HEK293 (cell line): ENCODE measurements at regions not wholly inside any gene's neighbourhood (a gene's known extent, or its start where the extent isn't known, plus 50 kb on each side); places are given as distances from the start of the nearest gene placed in this dataset.

Experiments
- CTCF ChIA-PET: fragments of 350-600 bp; formaldehyde crosslinking; extraction: SDS; loops from one replicate; lab custom pipeline; 2021; ENCODE audit warnings: antibody characterized with exemption; lab: Yijun Ruan, JAX
- POLR2A ChIA-PET: fragments of 300-600 bp; formaldehyde crosslinking; extraction: SDS; loops from one replicate; lab custom pipeline; 2020; ENCODE audit warnings: antibody characterized with exemption, inconsistent platforms; lab: Yijun Ruan, JAX
- H3K27ac ChIP-seq: fragments of 200-500 bp; sonication (Bioruptor generic); 2 replicates; pipeline ENCODE4 v1.5.1; 2014; ENCODE audit warnings: low read depth, low read length, control low read depth, inconsistent platforms; ENCODE audit errors: extremely low read depth
- H3K36me3 ChIP-seq, 2 experiments: fragments of 200-500 bp in 1 of 2; sonication (Bioruptor generic) in 1 of 2; 1 replicate in 1 of 2; 2 replicates in 1 of 2; pipeline ENCODE4 v1.5.1; 2014 to 2017; ENCODE audit warnings: inconsistent platforms in 2 of 2, low read length in 2 of 2; ENCODE audit not compliant: control insufficient read depth in 2 of 2, insufficient read depth in 1 of 2
- H3K4me1 ChIP-seq: fragments of 200-500 bp; sonication (Bioruptor generic); 2 replicates; pipeline ENCODE4 v1.5.1; 2014; ENCODE audit warnings: mild to moderate bottlenecking, low read length, inconsistent platforms; ENCODE audit not compliant: control insufficient read depth, insufficient read depth
- H3K4me3 ChIP-seq: 2 replicates; pipeline ENCODE4 v1.5.1; 2011; ENCODE audit warnings: low read depth, mild to moderate bottlenecking, control low read depth, low read length, moderate library complexity
- H3K9me3 ChIP-seq: fragments of 200-500 bp; sonication (Bioruptor generic); 2 replicates; pipeline ENCODE4 v1.5.1; 2014; ENCODE audit warnings: low read depth, low read length, inconsistent platforms; ENCODE audit not compliant: control insufficient read depth, insufficient read depth
- HOXC10 ChIP-seq: sonication (generic); formaldehyde crosslinking; IDR thresholded peaks from 2 replicates; pipeline ENCODE4 v1.8.1; 2023; ENCODE audit warnings: mild to moderate bottlenecking, missing genetic modification reagents
- KLF8 ChIP-seq: fragments of 450-650 bp; formaldehyde crosslinking; IDR thresholded peaks from 2 replicates; pipeline ENCODE4 v1.5.1; 2016; ENCODE audit warnings: missing biosample characterization, missing genetic modification characterization
- MEIS1 ChIP-seq: sonication (generic); formaldehyde crosslinking; IDR thresholded peaks from 2 replicates; pipeline ENCODE4 v1.8.1; 2022; ENCODE audit warnings: missing genetic modification reagents, mild to moderate bottlenecking, borderline replicate concordance
- TSHZ1 ChIP-seq: fragments of 450-650 bp; formaldehyde crosslinking; IDR thresholded peaks from 2 replicates; pipeline ENCODE4 v1.5.1; 2016; ENCODE audit warnings: missing biosample characterization, missing genetic modification characterization, borderline replicate concordance
- WT1 ChIP-seq: fragments of 450-650 bp; formaldehyde crosslinking; IDR thresholded peaks from 2 replicates; pipeline ENCODE4 v1.5.1; 2016; ENCODE audit warnings: missing biosample characterization, missing genetic modification characterization
- ZBTB10 ChIP-seq: fragments of 450-650 bp; formaldehyde crosslinking; IDR thresholded peaks from 2 replicates; pipeline ENCODE4 v1.5.1; 2016; ENCODE audit warnings: missing biosample characterization, missing genetic modification characterization
- ZBTB49 ChIP-seq: fragments of 450-650 bp; formaldehyde crosslinking; IDR thresholded peaks from 2 replicates; pipeline ENCODE4 v1.5.1; 2016; ENCODE audit warnings: missing biosample characterization, missing genetic modification characterization, low read depth
- ZBTB8A ChIP-seq: fragments of 450-650 bp; formaldehyde crosslinking; IDR thresholded peaks from 2 replicates; pipeline ENCODE4 v1.5.1; 2016; ENCODE audit warnings: missing biosample characterization, missing genetic modification characterization
- ZNF121 ChIP-seq: fragments of 450-650 bp; formaldehyde crosslinking; IDR thresholded peaks from 2 replicates; pipeline ENCODE4 v1.5.1; 2016; ENCODE audit warnings: missing biosample characterization, missing genetic modification characterization
- ZNF19 ChIP-seq: fragments of 450-650 bp; formaldehyde crosslinking; IDR thresholded peaks from 2 replicates; pipeline ENCODE4; 2016; ENCODE audit warnings: missing biosample characterization, missing genetic modification characterization, low read depth
- ZNF2 ChIP-seq: fragments of 450-650 bp; formaldehyde crosslinking; IDR thresholded peaks from 2 replicates; pipeline ENCODE4 v1.5.1; 2016; ENCODE audit warnings: missing biosample characterization, missing genetic modification characterization
- ZNF433 ChIP-seq: fragments of 450-650 bp; formaldehyde crosslinking; IDR thresholded peaks from 2 replicates; pipeline ENCODE4 v1.5.1; 2016; ENCODE audit warnings: missing biosample characterization, missing genetic modification characterization, low read depth
- ZNF529 ChIP-seq: fragments of 450-650 bp; formaldehyde crosslinking; IDR thresholded peaks from 2 replicates; pipeline ENCODE4 v1.5.1; 2017; ENCODE audit warnings: missing genetic modification characterization, missing biosample characterization; ENCODE audit not compliant: insufficient replicate concordance
- ZNF610 ChIP-seq: fragments of 450-650 bp; formaldehyde crosslinking; IDR thresholded peaks from 2 replicates; pipeline ENCODE4 v1.5.1; 2016; ENCODE audit warnings: missing biosample characterization, missing genetic modification characterization, borderline replicate concordance
- ZNF621 ChIP-seq: fragments of 450-650 bp; formaldehyde crosslinking; IDR thresholded peaks from 2 replicates; pipeline ENCODE4 v1.5.1; 2017; ENCODE audit warnings: missing biosample characterization, missing genetic modification characterization
- ZNF639 ChIP-seq: fragments of 450-650 bp; formaldehyde crosslinking; IDR thresholded peaks from 2 replicates; pipeline ENCODE4 v1.5.1; 2016; ENCODE audit warnings: missing biosample characterization, missing genetic modification characterization
- ZNF645 ChIP-seq: fragments of 450-650 bp; formaldehyde crosslinking; IDR thresholded peaks from 2 replicates; pipeline ENCODE4; 2016; ENCODE audit warnings: missing biosample characterization, missing genetic modification characterization
- ZNF701 ChIP-seq: fragments of 450-650 bp; formaldehyde crosslinking; IDR thresholded peaks from 2 replicates; pipeline ENCODE4 v1.5.1; 2016; ENCODE audit warnings: missing biosample characterization, missing genetic modification characterization
- ZNF768 ChIP-seq: fragments of 450-650 bp; formaldehyde crosslinking; IDR thresholded peaks from 2 replicates; pipeline ENCODE4 v1.5.1; 2018; ENCODE audit warnings: missing biosample characterization, mild to moderate bottlenecking, missing genetic modification characterization
- ZNF791 ChIP-seq: fragments of 450-650 bp; formaldehyde crosslinking; IDR thresholded peaks from 2 replicates; pipeline ENCODE4 v1.5.1; 2016; ENCODE audit warnings: missing biosample characterization, missing genetic modification characterization
- ZNF837 ChIP-seq: fragments of 450-650 bp; formaldehyde crosslinking; IDR thresholded peaks from 2 replicates; pipeline ENCODE4 v1.5.1; 2016; ENCODE audit warnings: missing biosample characterization, missing genetic modification characterization

- no peak overlapping the region for H3K4me3 ChIP-seq
- no peaks in the 10 kb centered on the region for H3K36me3 ChIP-seq
- H3K4me1 ChIP-seq = 0 out of 2 replicates have a peak, but pooled peaks cover 3% of the 10 kb centered on the region
- no peak for TF ChIP-seq TSHZ1
- TF ChIP-seq ZNF701 (tag by site-specific recombination) = no peak
- no peak for TF ChIP-seq ZNF837 (tag by site-specific recombination)
- TF ChIP-seq ZBTB49 (tag by site-specific recombination) = no peak
- no peak for TF ChIP-seq ZNF121
- POLR2A ChIA-PET = no interaction called here
- CTCF ChIA-PET = no interaction called here
- no peak overlapping the region for H3K27ac ChIP-seq
- H3K9me3 ChIP-seq = no peaks in the 10 kb centered on the region
Observed at GRCh38 chr15:81899730-81900129, 146.1 kb downstream of the MEX3B start.

- Histone ChIP-seq H3K4me1 (0 out of 2 replicates have a peak, but pooled peaks cover 3% of the 10 kb centered on the region), H3K36me3 (no peaks in the 10 kb centered on the region), H3K27ac (no peak overlapping the region), H3K9me3 (no peaks in the 10 kb centered on the region), H3K4me3 (no peak overlapping the region)
- POLR2A ChIA-PET = no interaction called here
- no peak for TF ChIP-seq ZNF639 (tag by site-specific recombination)
- TF ChIP-seq ZNF529 = no peak
- no peak for TF ChIP-seq ZBTB8A (tag by site-specific recombination)
- CTCF ChIA-PET = interaction anchor here (0.6 kb wide), 1 partner anchor 1478 kb away, joined by 5 read pairs; no protein-coding TSS in a partner anchor
Observed at GRCh38 chr15:81899024-81899423, 146.8 kb downstream of the MEX3B start.

- CTCF ChIA-PET = interaction anchor here (0.7 to 1.4 kb wide), 4 partner anchors 79 to 658 kb away, joined by 3 to 4 read pairs (median 3); no protein-coding TSS in a partner anchor
- H3K4me3 ChIP-seq = no peak overlapping the region
- no peak overlapping the region for H3K27ac ChIP-seq
- no peaks in the 10 kb centered on the region for H3K9me3 ChIP-seq
- POLR2A ChIA-PET = no interaction called here
- peaks cover 14% of the 10 kb centered on the region; the same call in 1 of the 2 replicates for H3K4me1 ChIP-seq
- H3K36me3 ChIP-seq = no peaks in the 10 kb centered on the region
- TF ChIP-seq ZNF19 (tag by site-specific recombination) (no peak), ZBTB8A (tag by site-specific recombination) (no peak), ZNF610 (no peak), ZNF433 (no peak), HOXC10 (CRISPR knock-in tag) (no peak), ZBTB10 (tag by site-specific recombination) (no peak), ZNF621 (tag by site-specific recombination) (no peak), ZNF2 (tag by site-specific recombination) (no peak), WT1 (peak; percentile 83), KLF8 (tag by site-specific recombination) (no peak), ZNF791 (no peak), MEIS1 (no peak), ZNF768 (tag by site-specific recombination) (no peak), ZNF645 (tag by site-specific recombination) (no peak)
Observed at GRCh38 chr15:81897057-81897677, 148.7 kb downstream of the MEX3B start.
